ENCODE measurements at regions not wholly inside any gene's neighbourhood (a gene's known extent, or its start where the extent isn't known, plus 50 kb on each side); places are given as distances from the start of the nearest gene placed in this dataset.

GRCh38 chr21:23401278-23401677 is 2206.0 kb downstream of the MRPL39 start:
- TF ChIP-seq, protein P1, sequence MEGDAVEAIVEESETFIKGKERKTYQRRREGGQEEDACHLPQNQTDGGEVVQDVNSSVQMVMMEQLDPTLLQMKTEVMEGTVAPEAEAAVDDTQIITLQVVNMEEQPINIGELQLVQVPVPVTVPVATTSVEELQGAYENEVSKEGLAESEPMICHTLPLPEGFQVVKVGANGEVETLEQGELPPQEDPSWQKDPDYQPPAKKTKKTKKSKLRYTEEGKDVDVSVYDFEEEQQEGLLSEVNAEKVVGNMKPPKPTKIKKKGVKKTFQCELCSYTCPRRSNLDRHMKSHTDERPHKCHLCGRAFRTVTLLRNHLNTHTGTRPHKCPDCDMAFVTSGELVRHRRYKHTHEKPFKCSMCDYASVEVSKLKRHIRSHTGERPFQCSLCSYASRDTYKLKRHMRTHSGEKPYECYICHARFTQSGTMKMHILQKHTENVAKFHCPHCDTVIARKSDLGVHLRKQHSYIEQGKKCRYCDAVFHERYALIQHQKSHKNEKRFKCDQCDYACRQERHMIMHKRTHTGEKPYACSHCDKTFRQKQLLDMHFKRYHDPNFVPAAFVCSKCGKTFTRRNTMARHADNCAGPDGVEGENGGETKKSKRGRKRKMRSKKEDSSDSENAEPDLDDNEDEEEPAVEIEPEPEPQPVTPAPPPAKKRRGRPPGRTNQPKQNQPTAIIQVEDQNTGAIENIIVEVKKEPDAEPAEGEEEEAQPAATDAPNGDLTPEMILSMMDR (IDR thresholded peaks at IDR 0.05) = no peak
- no peak for TF ChIP-seq POLR2A (IDR thresholded peaks at IDR 0.05)

Measured in lower leg skin (tissue), 3 donors.